ENCODE measurements at regions not wholly inside any gene's neighbourhood (a gene's known extent, or its start where the extent isn't known, plus 50 kb on each side); places are given as distances from the start of the nearest gene placed in this dataset.

DNA sequence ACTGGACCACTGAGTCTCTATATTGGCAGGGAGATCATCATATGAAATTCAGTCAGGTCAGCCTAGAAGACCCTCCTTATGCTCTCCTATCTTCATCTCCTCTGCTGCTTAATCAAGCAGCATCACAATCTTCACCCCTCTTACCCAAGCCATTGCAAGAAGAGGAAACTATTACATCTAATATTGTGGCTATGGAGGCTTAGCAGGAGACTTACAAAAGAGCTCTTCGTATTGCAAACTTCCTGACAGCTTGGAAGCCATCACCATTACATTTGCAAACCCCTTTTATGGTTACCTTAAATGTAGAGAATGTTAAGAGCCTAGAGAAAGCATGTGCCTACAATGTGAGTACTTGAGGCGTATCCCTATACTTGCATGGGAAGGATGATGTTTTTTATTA is 87.2 kb upstream of the STXBP5 start:
- DNase-seq (ENCODE audit: low read depth in 2 of 2) = no peak
- H3K79me2 ChIP-seq (ENCODE audit: control insufficient read depth, insufficient read depth, low read length) = no peaks in the 10 kb centered on the region
- no peaks in the 10 kb centered on the region for H3K9me3 ChIP-seq (ENCODE audit: control insufficient read depth, insufficient read depth, low read depth, low read length)
- TF ChIP-seq EZH2 (IDR thresholded peaks at IDR 0.05; ENCODE audit: low read length, missing control alignments) = no peak
- TF ChIP-seq, protein P1, sequence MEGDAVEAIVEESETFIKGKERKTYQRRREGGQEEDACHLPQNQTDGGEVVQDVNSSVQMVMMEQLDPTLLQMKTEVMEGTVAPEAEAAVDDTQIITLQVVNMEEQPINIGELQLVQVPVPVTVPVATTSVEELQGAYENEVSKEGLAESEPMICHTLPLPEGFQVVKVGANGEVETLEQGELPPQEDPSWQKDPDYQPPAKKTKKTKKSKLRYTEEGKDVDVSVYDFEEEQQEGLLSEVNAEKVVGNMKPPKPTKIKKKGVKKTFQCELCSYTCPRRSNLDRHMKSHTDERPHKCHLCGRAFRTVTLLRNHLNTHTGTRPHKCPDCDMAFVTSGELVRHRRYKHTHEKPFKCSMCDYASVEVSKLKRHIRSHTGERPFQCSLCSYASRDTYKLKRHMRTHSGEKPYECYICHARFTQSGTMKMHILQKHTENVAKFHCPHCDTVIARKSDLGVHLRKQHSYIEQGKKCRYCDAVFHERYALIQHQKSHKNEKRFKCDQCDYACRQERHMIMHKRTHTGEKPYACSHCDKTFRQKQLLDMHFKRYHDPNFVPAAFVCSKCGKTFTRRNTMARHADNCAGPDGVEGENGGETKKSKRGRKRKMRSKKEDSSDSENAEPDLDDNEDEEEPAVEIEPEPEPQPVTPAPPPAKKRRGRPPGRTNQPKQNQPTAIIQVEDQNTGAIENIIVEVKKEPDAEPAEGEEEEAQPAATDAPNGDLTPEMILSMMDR (conservative IDR thresholded peaks at IDR 0.05 in 1 of 2, IDR thresholded peaks at IDR 0.05 in 1 of 2; ENCODE audit: low read depth in 1 of 2, low read length in 2 of 2) = no peak
- no peaks in the 10 kb centered on the region for H3K27me3 ChIP-seq (ENCODE audit: control insufficient read depth, insufficient read depth, low read length)
- H3K4me3 ChIP-seq (replicated peaks in 1 of 4; ENCODE audit: control extremely low read depth in 1 of 4, insufficient read depth in 1 of 4, low read depth in 3 of 4, low read length in 4 of 4) = peak overlapping the region in 1 of 4 experiments; percentile 40
- no peaks in the 10 kb centered on the region for H3K4me1 ChIP-seq (ENCODE audit: control insufficient read depth, extremely low read depth, insufficient read depth, low read length)
- H3K9ac ChIP-seq (ENCODE audit: insufficient read depth, low read length) = no peak overlapping the region
- no peak overlapping the region for H3K27ac ChIP-seq (ENCODE audit: insufficient read depth, low read length)
- peak overlapping the region; percentile 59 for H3K4me2 ChIP-seq (ENCODE audit: extremely low read depth, insufficient read depth, low read length)
- H2AFZ ChIP-seq (ENCODE audit: low read length) = peak overlapping the region; percentile 57
- H4K20me1 ChIP-seq (ENCODE audit: control insufficient read depth, extremely low read depth, insufficient read depth, low read length) = no peaks in the 10 kb centered on the region
- H3K36me3 ChIP-seq (ENCODE audit: control insufficient read depth, insufficient read depth, low read length) = no peaks in the 10 kb centered on the region

DNA sequence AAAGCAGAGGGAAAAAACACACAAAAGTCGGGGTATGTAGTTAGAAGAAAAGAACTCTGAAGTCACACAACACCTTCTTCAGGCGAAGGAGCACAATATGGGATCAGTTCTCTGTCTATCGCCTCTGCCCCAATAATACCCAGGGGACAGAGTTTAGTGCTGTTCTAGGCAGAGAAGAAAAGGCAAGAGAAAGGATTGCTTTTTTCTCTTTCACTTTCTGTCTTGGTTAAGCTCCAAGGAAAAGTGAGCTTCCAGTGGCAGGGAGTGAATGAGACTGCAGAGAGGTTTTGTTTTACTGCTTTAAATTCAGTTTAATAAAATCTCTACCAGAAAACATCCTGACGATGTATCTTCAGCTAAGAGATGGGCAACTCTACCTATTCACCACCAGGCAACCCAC is 86.6 kb upstream of the STXBP5 start:
- Histone ChIP-seq H3K36me3 (ENCODE audit: control insufficient read depth, insufficient read depth, low read length) (no peaks in the 10 kb centered on the region), H3K4me1 (ENCODE audit: control insufficient read depth, extremely low read depth, insufficient read depth, low read length) (no peaks in the 10 kb centered on the region), H3K27me3 (ENCODE audit: control insufficient read depth, insufficient read depth, low read length) (no peaks in the 10 kb centered on the region), H2AFZ (ENCODE audit: low read length) (peak overlapping the region; percentile 57), H3K4me3 (replicated peaks in 1 of 4; ENCODE audit: control extremely low read depth in 1 of 4, insufficient read depth in 1 of 4, low read depth in 3 of 4, low read length in 4 of 4) (peak overlapping the region in 2 of 4 experiments; percentile 12 to 40), H3K79me2 (ENCODE audit: control insufficient read depth, insufficient read depth, low read length) (no peaks in the 10 kb centered on the region), H3K27ac (ENCODE audit: insufficient read depth, low read length) (no peak overlapping the region), H3K4me2 (ENCODE audit: extremely low read depth, insufficient read depth, low read length) (peak overlapping the region; percentile 59), H3K9ac (ENCODE audit: insufficient read depth, low read length) (no peak overlapping the region), H3K9me3 (ENCODE audit: control insufficient read depth, insufficient read depth, low read depth, low read length) (no peaks in the 10 kb centered on the region), H4K20me1 (ENCODE audit: control insufficient read depth, extremely low read depth, insufficient read depth, low read length) (no peaks in the 10 kb centered on the region)
- peak in 1 of 2 donors; percentile 64 for DNase-seq (ENCODE audit: low read depth in 2 of 2)
- TF ChIP-seq EZH2 (IDR thresholded peaks at IDR 0.05; ENCODE audit: low read length, missing control alignments) = no peak
- TF ChIP-seq, protein P1 (conservative IDR thresholded peaks at IDR 0.05 in 1 of 2, IDR thresholded peaks at IDR 0.05 in 1 of 2; ENCODE audit: low read depth in 1 of 2, low read length in 2 of 2) = no peak

DNA sequence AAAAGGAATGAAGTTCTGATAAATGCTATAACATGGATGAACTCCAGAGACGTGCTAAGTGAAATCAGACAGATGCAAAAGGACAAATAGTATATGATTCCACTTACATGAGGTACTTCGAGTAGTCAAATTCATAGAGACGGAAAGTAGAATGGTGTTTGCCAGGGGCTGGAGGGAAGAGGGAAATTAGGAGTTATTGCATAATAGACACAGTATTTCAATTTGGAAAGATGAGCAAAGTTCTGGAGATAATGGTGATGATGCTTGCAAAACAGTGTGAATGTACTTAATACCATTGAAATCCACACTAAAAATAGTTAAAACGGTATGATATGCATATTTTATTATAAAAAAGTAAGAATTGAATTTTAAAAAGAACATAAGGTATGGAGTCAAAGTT is 84.9 kb upstream of the STXBP5 start:
- no peaks in the 10 kb centered on the region for H4K20me1 ChIP-seq (ENCODE audit: control insufficient read depth, extremely low read depth, insufficient read depth, low read length)
- H3K4me2 ChIP-seq (ENCODE audit: extremely low read depth, insufficient read depth, low read length) = no peak overlapping the region
- no peak overlapping the region for H3K9ac ChIP-seq (ENCODE audit: insufficient read depth, low read length)
- no peak overlapping the region for H2AFZ ChIP-seq (ENCODE audit: low read length)
- no peaks in the 10 kb centered on the region for H3K9me3 ChIP-seq (ENCODE audit: control insufficient read depth, insufficient read depth, low read depth, low read length)
- TF ChIP-seq EZH2 (IDR thresholded peaks at IDR 0.05; ENCODE audit: low read length, missing control alignments) = no peak
- TF ChIP-seq, protein P1 (conservative IDR thresholded peaks at IDR 0.05 in 1 of 2, IDR thresholded peaks at IDR 0.05 in 1 of 2; ENCODE audit: low read depth in 1 of 2, low read length in 2 of 2) = no peak
- no peaks in the 10 kb centered on the region for H3K79me2 ChIP-seq (ENCODE audit: control insufficient read depth, insufficient read depth, low read length)
- H3K36me3 ChIP-seq (ENCODE audit: control insufficient read depth, insufficient read depth, low read length) = no peaks in the 10 kb centered on the region
- H3K27me3 ChIP-seq (ENCODE audit: control insufficient read depth, insufficient read depth, low read length) = no peaks in the 10 kb centered on the region
- no peaks in the 10 kb centered on the region for H3K4me1 ChIP-seq (ENCODE audit: control insufficient read depth, extremely low read depth, insufficient read depth, low read length)
- no peak overlapping the region for H3K4me3 ChIP-seq (replicated peaks in 1 of 4; ENCODE audit: control extremely low read depth in 1 of 4, insufficient read depth in 1 of 4, low read depth in 3 of 4, low read length in 4 of 4)
- H3K27ac ChIP-seq (ENCODE audit: insufficient read depth, low read length) = no peak overlapping the region
- no peak for DNase-seq (ENCODE audit: low read depth in 2 of 2)
